ENCODE measurements at regions not wholly inside any gene's neighbourhood (a gene's known extent, or its start where the extent isn't known, plus 50 kb on each side); places are given as distances from the start of the nearest gene placed in this dataset.
"Not testable (repeated sequence)": the region's sequence is repeated elsewhere in the genome, so short reads cannot be mapped to it uniquely, and the experiment has no call there.

- in situ Hi-C loops (cut with MboI; ENCODE audit: low pct_unique_long_range_greater_than_20kb in 2 of 9, low sequenced_read_pairs in 9 of 9, unreplicated experiment in 9 of 9): no loop called here
- 100% methylated on average over 1 of the region's 1 CpG; no CpG with 5 or more reads in 6 of the 10 experiments for WGBS, 10 experiments
- ATAC-seq (replicated peaks in 6 of 8): peak in 2 of 8 experiments; percentile 35 to 52
- Histone ChIP-seq H3K4me3 (no peak overlapping the region), H3K27ac (no peak overlapping the region), H3K4me1 (replicated peaks in 1 of 2) (no peaks in the 10 kb centered on the region)
These were observed 236.2 kb upstream of the KRR1 start for GRCh38 chr12:75747572-75748021.

DNA sequence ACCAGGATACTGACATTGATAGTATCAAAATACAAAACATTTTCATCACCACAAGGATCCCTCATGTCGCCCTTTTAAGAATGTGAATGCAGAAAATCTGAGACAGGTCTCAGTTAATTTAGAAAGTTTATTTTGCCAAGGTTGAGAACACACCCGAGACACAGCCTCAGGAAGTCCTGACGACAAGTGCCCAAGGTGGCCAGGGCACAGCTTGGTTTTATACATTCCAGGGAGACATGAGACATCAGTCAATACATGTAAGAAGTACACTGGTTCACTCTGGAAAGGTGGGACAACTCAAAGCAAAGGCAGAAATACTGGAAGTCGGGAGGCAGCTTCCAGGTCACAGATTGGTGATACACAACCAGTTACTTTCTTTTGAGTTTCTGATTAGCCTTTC lies 235.2 kb upstream of the KRR1 start:
- in situ Hi-C loops (cut with MboI; ENCODE audit: low pct_unique_long_range_greater_than_20kb in 2 of 9, low sequenced_read_pairs in 9 of 9, unreplicated experiment in 9 of 9): no loop called here
- Histone ChIP-seq H3K4me3 (no peak overlapping the region), H3K4me1 (replicated peaks in 1 of 2) (no peaks in the 10 kb centered on the region), H3K27ac (no peak overlapping the region)
- WGBS, 10 experiments: 80 to 100% (median 93%) methylated on average over 1 to 4 of the region's 4 CpGs; no CpG with 5 or more reads in 3 of the 10 experiments
- no peak for ATAC-seq (replicated peaks in 6 of 8)

GRCh38 chr12:75744607-75745256 lies 233.3 kb upstream of the KRR1 start:
- no peak for ATAC-seq (replicated peaks in 6 of 8)
- no peak overlapping the region for H3K4me3 ChIP-seq
- in situ Hi-C loops (cut with MboI; ENCODE audit: low pct_unique_long_range_greater_than_20kb in 2 of 9, low sequenced_read_pairs in 9 of 9, unreplicated experiment in 9 of 9): no loop called here
- H3K27ac ChIP-seq: no peak overlapping the region
- no peaks in the 10 kb centered on the region for H3K4me1 ChIP-seq (replicated peaks in 1 of 2)
- WGBS, 10 experiments: 67 to 100% (median 100%) methylated on average over 1 of the region's 1 CpG; no CpG with 5 or more reads in 3 of the 10 experiments

DNA sequence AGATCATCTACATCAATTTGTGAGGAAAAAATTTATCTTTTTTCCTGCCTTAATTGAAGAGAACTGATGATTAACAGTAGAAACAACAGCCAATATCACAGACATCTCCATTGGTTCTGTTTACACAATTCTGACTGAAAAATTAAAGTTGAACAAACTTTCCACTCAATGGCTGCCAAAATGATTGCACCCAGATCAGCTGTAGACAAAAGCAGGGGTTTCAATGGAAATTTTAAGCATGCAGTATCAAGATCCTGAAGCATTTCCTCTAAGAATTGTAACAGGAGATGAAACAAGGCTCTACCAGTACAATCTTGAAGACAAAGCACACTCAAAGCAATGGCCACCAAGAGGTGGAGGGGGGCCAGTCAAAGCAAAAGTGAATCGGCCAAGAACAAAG lies 231.6 kb upstream of the KRR1 start:
- Histone ChIP-seq H3K27ac (no peak overlapping the region), H3K4me3 (no peak overlapping the region), H3K4me1 (replicated peaks in 1 of 2) (no peaks in the 10 kb centered on the region)
- in situ Hi-C loops (cut with MboI; ENCODE audit: low pct_unique_long_range_greater_than_20kb in 2 of 9, low sequenced_read_pairs in 9 of 9, unreplicated experiment in 9 of 9): no loop called here
- 83 to 100% methylated on average over 1 of the region's 1 CpG; no CpG with 5 or more reads in 8 of the 10 experiments for WGBS, 10 experiments
- no peak for ATAC-seq (replicated peaks in 6 of 8)

GRCh38 chr12:75742048-75742447 lies 230.6 kb upstream of the KRR1 start:
- no peak overlapping the region for H3K27ac ChIP-seq
- 0 to 94% (median 77%) methylated on average over 2 to 4 of the region's 4 CpGs; no CpG with 5 or more reads in 2 of the 10 experiments for WGBS, 10 experiments
- no peaks in the 10 kb centered on the region for H3K4me1 ChIP-seq (replicated peaks in 1 of 2)
- no peak overlapping the region for H3K4me3 ChIP-seq
- in situ Hi-C loops (cut with MboI; ENCODE audit: low pct_unique_long_range_greater_than_20kb in 2 of 9, low sequenced_read_pairs in 9 of 9, unreplicated experiment in 9 of 9): no loop called here
- peak in 3 of 8 experiments; percentile 70 to 91 (median 90) for ATAC-seq (replicated peaks in 6 of 8)

DNA sequence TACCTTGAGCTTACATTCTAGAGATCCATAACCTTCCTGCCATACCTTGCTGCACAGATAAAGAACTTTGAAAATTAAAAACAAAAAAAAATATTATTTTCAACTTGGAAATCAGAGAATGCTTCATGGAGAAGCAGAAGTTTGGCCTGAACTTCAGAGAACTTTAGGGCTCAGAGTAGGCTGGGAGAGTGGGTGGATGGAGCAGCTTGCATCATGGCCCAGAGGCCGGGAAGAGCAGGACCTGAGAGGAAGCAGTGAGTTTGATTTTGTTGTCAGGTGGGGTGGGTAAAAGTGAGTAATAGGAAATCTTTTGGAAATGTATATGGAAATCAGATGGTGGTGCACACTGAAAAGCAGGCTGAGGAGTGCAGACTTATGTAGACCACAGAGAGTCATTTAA lies 228.5 kb upstream of the KRR1 start:
- ATAC-seq (replicated peaks in 6 of 8): no peak
- WGBS, 10 experiments: 0 to 100% (median 80%) methylated on average over 1 of the region's 1 CpG; no CpG with 5 or more reads in 1 of the 10 experiments
- Histone ChIP-seq H3K4me1 (replicated peaks in 1 of 2) (no peaks in the 10 kb centered on the region), H3K27ac (no peak overlapping the region), H3K4me3 (no peak overlapping the region)
- in situ Hi-C loops (cut with MboI; ENCODE audit: low pct_unique_long_range_greater_than_20kb in 2 of 9, low sequenced_read_pairs in 9 of 9, unreplicated experiment in 9 of 9): no loop called here

GRCh38 chr12:75739098-75739497 lies 227.7 kb upstream of the KRR1 start:
- in situ Hi-C loops (cut with MboI; ENCODE audit: low pct_unique_long_range_greater_than_20kb in 2 of 9, low sequenced_read_pairs in 9 of 9, unreplicated experiment in 9 of 9): not testable (repeated sequence)
- WGBS, 10 experiments: 82 to 100% (median 100%) methylated on average over 1 to 2 of the region's 2 CpGs; no CpG with 5 or more reads in 6 of the 10 experiments

GRCh38 chr12:75738486-75738885 lies 227.1 kb upstream of the KRR1 start:
- Histone ChIP-seq H3K27ac (no peak overlapping the region), H3K4me1 (replicated peaks in 1 of 2) (no peaks in the 10 kb centered on the region), H3K4me3 (no peak overlapping the region)
- in situ Hi-C loops (cut with MboI; ENCODE audit: low pct_unique_long_range_greater_than_20kb in 2 of 9, low sequenced_read_pairs in 9 of 9, unreplicated experiment in 9 of 9): no loop called here
- WGBS, 10 experiments: 0 to 86% (median 39%) methylated on average over 1 to 2 of the region's 2 CpGs; no CpG with 5 or more reads in 2 of the 10 experiments
- peak in 2 of 8 experiments; percentile 55 to 60 for ATAC-seq (replicated peaks in 6 of 8)

More at GRCh38 chr12:75739098-75739497, 227.7 kb upstream of the KRR1 start:
- ATAC-seq (replicated peaks in 6 of 8); H3K4me3 ChIP-seq; H3K4me1 ChIP-seq (replicated peaks in 1 of 2); H3K27ac ChIP-seq: not testable (repeated sequence)

GRCh38 chr12:75735853-75736252 lies 224.4 kb upstream of the KRR1 start:
- WGBS, 10 experiments: 78 to 100% (median 82%) methylated on average over 1 of the region's 1 CpG; no CpG with 5 or more reads in 4 of the 10 experiments
- H3K4me1 ChIP-seq (replicated peaks in 1 of 2): no peaks in the 10 kb centered on the region
- H3K27ac ChIP-seq: no peak overlapping the region
- no peak for ATAC-seq (replicated peaks in 6 of 8)
- in situ Hi-C loops (cut with MboI; ENCODE audit: low pct_unique_long_range_greater_than_20kb in 2 of 9, low sequenced_read_pairs in 9 of 9, unreplicated experiment in 9 of 9): no loop called here
- no peak overlapping the region for H3K4me3 ChIP-seq

GRCh38 chr12:75728826-75729225 lies 217.4 kb upstream of the KRR1 start:
- in situ Hi-C loops (cut with MboI; ENCODE audit: low pct_unique_long_range_greater_than_20kb in 2 of 9, low sequenced_read_pairs in 9 of 9, unreplicated experiment in 9 of 9): no loop called here
- ATAC-seq (replicated peaks in 6 of 8): no peak
- 56 to 100% (median 82%) methylated on average over 1 of the region's 1 CpG; no CpG with 5 or more reads in 1 of the 10 experiments for WGBS, 10 experiments
- Histone ChIP-seq H3K4me1 (replicated peaks in 1 of 2) (peaks cover 13% of the 10 kb centered on the region in 2 donors), H3K27ac (no peak overlapping the region), H3K4me3 (no peak overlapping the region)

- ATAC-seq (replicated peaks in 6 of 8): no peak
- in situ Hi-C loops (cut with MboI; ENCODE audit: low pct_unique_long_range_greater_than_20kb in 2 of 9, low sequenced_read_pairs in 9 of 9, unreplicated experiment in 9 of 9): no loop called here
- Histone ChIP-seq H3K4me3 (no peak overlapping the region), H3K27ac (no peak overlapping the region), H3K4me1 (replicated peaks in 1 of 2) (peaks cover 19 to 22% of the 10 kb centered on the region in 2 donors)
- WGBS, 10 experiments: 66 to 94% (median 82%) methylated on average over 1 to 2 of the region's 2 CpGs; no CpG with 5 or more reads in 1 of the 10 experiments
These were observed 216.2 kb upstream of the KRR1 start for GRCh38 chr12:75727577-75727976.

DNA sequence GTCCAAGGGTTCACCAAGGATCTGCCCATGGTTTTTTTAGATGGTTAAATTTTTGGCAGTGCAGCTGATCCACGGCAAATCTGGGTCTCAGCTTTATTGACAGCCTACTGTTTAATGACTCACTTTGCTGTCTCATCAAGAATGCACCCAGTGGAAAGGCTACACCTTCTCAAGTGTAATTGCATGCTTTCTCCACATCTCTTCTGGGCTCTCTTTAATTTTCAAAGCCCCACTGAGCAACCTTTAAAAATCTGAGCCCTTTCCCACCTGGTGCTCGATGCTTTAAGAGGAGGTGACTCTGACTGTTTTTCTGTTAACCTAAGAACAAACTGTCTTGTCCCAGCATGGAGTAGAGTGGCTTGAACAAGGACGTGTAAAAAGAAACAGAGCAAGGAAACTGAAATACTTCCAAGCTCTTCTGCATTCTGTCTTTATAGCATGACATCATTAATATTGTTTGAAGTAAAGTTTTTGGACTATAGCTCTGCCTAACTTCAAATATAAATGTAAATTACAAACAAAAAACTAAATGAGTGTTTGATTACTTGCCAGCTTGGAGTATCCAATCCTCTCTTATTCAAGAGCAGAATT lies 214.2 kb upstream of the KRR1 start:
- peak in 2 of 8 experiments; percentile 67 to 71 for ATAC-seq (replicated peaks in 6 of 8)
- no peak overlapping the region for H3K4me3 ChIP-seq
- 5 to 86% (median 58%) methylated on average over 1 to 3 of the region's 3 CpGs; no CpG with 5 or more reads in 2 of the 10 experiments for WGBS, 10 experiments
- no peak overlapping the region for H3K27ac ChIP-seq
- H3K4me1 ChIP-seq (replicated peaks in 1 of 2): peaks cover 39 to 42% of the 10 kb centered on the region in 2 donors
- in situ Hi-C loops (cut with MboI; ENCODE audit: low pct_unique_long_range_greater_than_20kb in 2 of 9, low sequenced_read_pairs in 9 of 9, unreplicated experiment in 9 of 9): no loop called here

GRCh38 chr12:75724928-75725312 lies 213.5 kb upstream of the KRR1 start:
- in situ Hi-C loops (cut with MboI; ENCODE audit: low pct_unique_long_range_greater_than_20kb in 2 of 9, low sequenced_read_pairs in 9 of 9, unreplicated experiment in 9 of 9): no loop called here
- peak; percentile 14 to 93 (median 84) for ATAC-seq (replicated peaks in 6 of 8)
- H3K27ac ChIP-seq: peak overlapping the region in 1 of 2 donors; percentile 1
- peaks cover 43% of the 10 kb centered on the region in 2 donors for H3K4me1 ChIP-seq (replicated peaks in 1 of 2)
- WGBS, 10 experiments: 0 to 80% (median 24%) methylated on average over 1 to 5 of the region's 5 CpGs
- no peak overlapping the region for H3K4me3 ChIP-seq
